Neural progenitor cell (in vitro differentiated cells): ENCODE measurements at regions not wholly inside any gene's neighbourhood (a gene's known extent, or its start where the extent isn't known, plus 50 kb on each side); places are given as distances from the start of the nearest gene placed in this dataset.
"Not testable (repeated sequence)": the region's sequence is repeated elsewhere in the genome, so short reads cannot be mapped to it uniquely, and the experiment has no call there.

ENCODE experiments used
- DNase-seq: peaks from one replicate; pipeline ENCODE4 v3.0.0-alpha.2; 2016; ENCODE audit warnings: low spot score
- H2AFZ ChIP-seq: fragments of 200-600 bp; sonication (generic); replicated peaks from 2 replicates; pipeline ENCODE4 v1.6.1; 2016; ENCODE audit warnings: antibody characterized with exemption
- H3F3A ChIP-seq: fragments of 200-600 bp; sonication (generic); 2 replicates; pipeline ENCODE4 v1.6.1; 2016; ENCODE audit warnings: antibody characterized with exemption, low read depth
- H3K27ac ChIP-seq: fragments of 200-600 bp; sonication (generic); 2 replicates; pipeline ENCODE4 v1.5.1; 2016; ENCODE audit warnings: mild to moderate bottlenecking
- H3K27me3 ChIP-seq: fragments of 200-600 bp; sonication (generic); 2 replicates; pipeline ENCODE4 v1.6.1; 2016; ENCODE audit warnings: mild to moderate bottlenecking, moderate library complexity
- H3K36me3 ChIP-seq: fragments of 200-600 bp; sonication (generic); 2 replicates; pipeline ENCODE4 v1.5.1; 2016
- H3K4me1 ChIP-seq: fragments of 200-600 bp; sonication (generic); 2 replicates; pipeline ENCODE4 v1.6.1; 2016; ENCODE audit warnings: mixed run types
- H3K4me2 ChIP-seq: fragments of 200-600 bp; sonication (generic); 2 replicates; pipeline ENCODE4 v1.6.1; 2016
- H3K4me3 ChIP-seq: fragments of 200-600 bp; sonication (generic); 2 replicates; pipeline ENCODE4 v1.5.1; 2016
- H3K79me2 ChIP-seq: fragments of 200-600 bp; sonication (generic); 2 replicates; pipeline ENCODE4 v1.6.1; 2016; ENCODE audit warnings: low read depth
- H3K9ac ChIP-seq: fragments of 200-600 bp; sonication (generic); 2 replicates; pipeline ENCODE4 v1.6.1; 2016
- H3K9me3 ChIP-seq: fragments of 200-600 bp; sonication (generic); 2 replicates; pipeline ENCODE4 v1.5.1; 2016; ENCODE audit warnings: low read depth
- H4K20me1 ChIP-seq: fragments of 200-600 bp; sonication (generic); 2 replicates; pipeline ENCODE4 v1.6.1; 2016; ENCODE audit warnings: low read depth
- H3K27ac Mint-ChIP-seq: 3 replicates; pipeline ENCODE4 v1.8.0; 2021; ENCODE audit warnings: mixed read lengths
- H3K27me3 Mint-ChIP-seq: 2 replicates; pipeline ENCODE4 v1.8.0; 2022; ENCODE audit warnings: low read depth, mild to moderate bottlenecking, inconsistent platforms, moderate library complexity, mixed read lengths; ENCODE audit not compliant: insufficient read depth
- H3K36me3 Mint-ChIP-seq: 3 replicates; pipeline ENCODE4 v1.8.0; 2021; ENCODE audit warnings: mixed read lengths
- H3K4me1 Mint-ChIP-seq: 3 replicates; pipeline ENCODE4 v1.8.0; 2021; ENCODE audit warnings: mixed read lengths
- H3K4me3 Mint-ChIP-seq: 3 replicates; pipeline ENCODE4 v1.8.0; 2021; ENCODE audit warnings: mild to moderate bottlenecking, moderate library complexity, mixed read lengths
- H3K9me3 Mint-ChIP-seq: 3 replicates; pipeline ENCODE4 v1.8.0; 2020; ENCODE audit warnings: mixed read lengths
- EZH2 ChIP-seq: fragments of 200-600 bp; sonication (generic); IDR thresholded peaks from 2 replicates; pipeline ENCODE4 v1.6.1; 2017; ENCODE audit warnings: antibody characterized with exemption, mild to moderate bottlenecking, moderate library complexity
- EZH2phosphoT487 ChIP-seq: fragments of 200-600 bp; sonication (generic); IDR thresholded peaks from 2 replicates; pipeline ENCODE4 v1.6.1; 2017; ENCODE audit warnings: antibody characterized with exemption
- TF ChIP-seq, protein P1 (sequence below): fragments of 200-600 bp; sonication (generic); IDR thresholded peaks from 2 replicates; pipeline ENCODE4 v1.5.1; 2017; ENCODE audit warnings: antibody characterized with exemption, mild to moderate bottlenecking

DNA sequence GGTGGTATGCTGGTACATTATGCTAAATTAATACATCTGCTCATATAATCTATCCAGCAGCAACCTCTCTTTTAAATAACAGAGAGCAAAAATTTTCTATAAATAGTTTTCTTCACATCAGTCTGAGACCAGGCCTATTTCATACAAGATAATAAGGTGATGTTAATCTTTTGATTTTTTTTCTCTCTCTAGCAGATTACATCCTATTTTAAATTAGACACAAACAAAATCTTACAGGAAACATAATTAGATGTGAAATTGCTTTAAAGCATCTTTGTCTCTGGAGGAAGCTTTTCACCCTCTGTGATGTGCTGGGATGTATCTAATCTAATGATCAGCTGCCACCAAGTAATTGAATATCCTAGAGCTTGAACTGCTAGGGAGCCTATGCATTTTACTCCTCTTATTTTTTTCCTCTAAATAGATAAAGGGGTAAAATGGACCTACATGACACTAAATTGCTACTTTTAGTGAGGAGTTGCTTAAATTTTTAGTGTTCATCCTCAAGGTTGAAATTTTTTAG lies 165.5 kb downstream of the MANEA start:
- no peak overlapping the region for H3K4me3 ChIP-seq
- H3F3A ChIP-seq, result no peaks in the 10 kb centered on the region
- H3K9me3 ChIP-seq, result no peaks in the 10 kb centered on the region
- no peaks in the 10 kb centered on the region for H3K9me3 Mint-ChIP-seq
- H3K27ac ChIP-seq, result no peak overlapping the region
- no peak overlapping the region for H3K4me2 ChIP-seq
- H3K4me1 ChIP-seq, result no peaks in the 10 kb centered on the region
- no peak for DNase-seq
- no peak overlapping the region for H3K4me3 Mint-ChIP-seq
- H3K4me1 Mint-ChIP-seq, result no peaks in the 10 kb centered on the region
- H3K79me2 ChIP-seq, result no peaks in the 10 kb centered on the region
- H3K36me3 ChIP-seq, result no peaks in the 10 kb centered on the region
- no peaks in the 10 kb centered on the region for H3K27me3 ChIP-seq
- no peak overlapping the region for H3K27ac Mint-ChIP-seq
- H3K27me3 Mint-ChIP-seq, result no peaks in the 10 kb centered on the region
- H3K36me3 Mint-ChIP-seq, result no peaks in the 10 kb centered on the region
- H2AFZ ChIP-seq, result no peak overlapping the region
- TF ChIP-seq EZH2, result no peak
- TF ChIP-seq, protein P1, sequence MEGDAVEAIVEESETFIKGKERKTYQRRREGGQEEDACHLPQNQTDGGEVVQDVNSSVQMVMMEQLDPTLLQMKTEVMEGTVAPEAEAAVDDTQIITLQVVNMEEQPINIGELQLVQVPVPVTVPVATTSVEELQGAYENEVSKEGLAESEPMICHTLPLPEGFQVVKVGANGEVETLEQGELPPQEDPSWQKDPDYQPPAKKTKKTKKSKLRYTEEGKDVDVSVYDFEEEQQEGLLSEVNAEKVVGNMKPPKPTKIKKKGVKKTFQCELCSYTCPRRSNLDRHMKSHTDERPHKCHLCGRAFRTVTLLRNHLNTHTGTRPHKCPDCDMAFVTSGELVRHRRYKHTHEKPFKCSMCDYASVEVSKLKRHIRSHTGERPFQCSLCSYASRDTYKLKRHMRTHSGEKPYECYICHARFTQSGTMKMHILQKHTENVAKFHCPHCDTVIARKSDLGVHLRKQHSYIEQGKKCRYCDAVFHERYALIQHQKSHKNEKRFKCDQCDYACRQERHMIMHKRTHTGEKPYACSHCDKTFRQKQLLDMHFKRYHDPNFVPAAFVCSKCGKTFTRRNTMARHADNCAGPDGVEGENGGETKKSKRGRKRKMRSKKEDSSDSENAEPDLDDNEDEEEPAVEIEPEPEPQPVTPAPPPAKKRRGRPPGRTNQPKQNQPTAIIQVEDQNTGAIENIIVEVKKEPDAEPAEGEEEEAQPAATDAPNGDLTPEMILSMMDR, result no peak
- TF ChIP-seq EZH2phosphoT487, result no peak
- H4K20me1 ChIP-seq, result no peaks in the 10 kb centered on the region
- H3K9ac ChIP-seq, result no peak overlapping the region

DNA sequence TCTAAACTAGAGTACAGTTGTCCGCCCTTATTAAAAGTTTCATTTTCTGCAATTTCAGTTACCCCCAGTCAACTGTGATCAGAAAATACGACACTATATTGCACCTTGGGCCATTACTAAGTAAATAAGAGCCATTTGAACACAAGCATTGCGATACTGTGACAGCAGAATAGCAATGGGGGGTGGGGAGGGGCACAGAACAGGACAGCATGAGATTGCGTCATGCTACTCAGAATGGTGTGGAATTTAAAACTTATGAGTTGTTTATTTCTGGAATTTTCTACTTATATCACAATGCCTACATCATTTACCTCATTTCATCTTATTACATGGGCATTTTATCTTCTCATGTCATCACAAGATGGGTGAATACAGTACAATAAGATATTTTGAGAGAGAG lies 166.3 kb downstream of the MANEA start:
- no peaks in the 10 kb centered on the region for H3K36me3 ChIP-seq
- H3K27me3 ChIP-seq, result no peaks in the 10 kb centered on the region
- Mint-ChIP-seq H3K9me3 (no peaks in the 10 kb centered on the region), H3K36me3 (no peaks in the 10 kb centered on the region), H3K27me3 (no peaks in the 10 kb centered on the region), H3K4me1 (no peaks in the 10 kb centered on the region), H3K4me3 (no peak overlapping the region), H3K27ac (no peak overlapping the region)
- H3K9me3 ChIP-seq, result no peaks in the 10 kb centered on the region
- no peak for DNase-seq
- H3K9ac ChIP-seq, result no peak overlapping the region
- no peaks in the 10 kb centered on the region for H3F3A ChIP-seq
- no peak overlapping the region for H3K4me2 ChIP-seq
- H3K27ac ChIP-seq, result no peak overlapping the region
- H3K4me1 ChIP-seq, result no peaks in the 10 kb centered on the region
- no peaks in the 10 kb centered on the region for H4K20me1 ChIP-seq
- TF ChIP-seq EZH2, result no peak
- no peak for TF ChIP-seq EZH2phosphoT487
- TF ChIP-seq, protein P1, result no peak
- H3K4me3 ChIP-seq, result no peak overlapping the region
- H3K79me2 ChIP-seq, result no peaks in the 10 kb centered on the region
- H2AFZ ChIP-seq, result no peak overlapping the region

DNA sequence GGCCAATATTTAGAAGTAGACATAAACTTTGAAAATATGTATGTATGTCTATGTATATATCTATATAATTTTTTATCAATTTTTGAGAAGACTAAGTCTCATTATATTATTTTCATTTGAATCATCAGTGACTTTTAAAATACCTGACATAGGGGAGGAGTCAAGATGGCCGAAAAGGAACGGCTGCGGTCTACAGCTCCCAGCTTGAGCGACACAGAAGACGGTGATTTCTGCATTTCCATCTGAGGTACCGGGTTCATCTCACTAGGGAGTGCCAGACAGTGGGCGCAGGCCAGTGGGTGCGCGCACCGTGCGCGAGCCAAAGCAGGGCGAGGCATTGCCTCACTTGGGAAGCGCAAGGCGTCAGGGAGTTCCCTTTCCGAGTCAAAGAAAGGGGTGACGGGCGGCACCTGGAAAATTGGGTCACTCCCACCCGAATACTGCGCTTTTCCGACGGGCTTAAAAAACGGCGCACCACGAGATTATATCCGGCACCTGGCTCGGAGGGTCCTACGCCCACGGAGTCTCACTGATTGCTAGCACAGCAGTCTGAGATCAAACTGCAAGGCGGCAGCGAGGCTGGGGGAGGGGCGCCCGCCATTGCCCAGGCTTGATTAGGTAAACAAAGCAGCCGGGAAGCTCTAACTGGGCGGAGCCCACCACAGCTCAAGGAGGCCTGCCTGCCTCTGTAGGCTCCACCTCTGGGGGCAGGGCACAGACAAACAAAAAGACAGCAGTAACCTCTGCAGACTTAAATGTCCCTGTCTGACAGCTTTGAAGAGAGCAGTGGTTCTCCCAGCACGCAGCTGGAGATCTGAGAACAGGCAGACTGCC lies 181.1 kb downstream of the MANEA start:
- not testable (repeated sequence) for H3K36me3 ChIP-seq, H3K4me2 ChIP-seq, H3K9ac ChIP-seq, DNase-seq, H3K36me3 Mint-ChIP-seq, H3F3A ChIP-seq, H3K27ac ChIP-seq, H3K4me3 ChIP-seq, H3K79me2 ChIP-seq, H4K20me1 ChIP-seq, H3K27me3 ChIP-seq, H2AFZ ChIP-seq, H3K27me3 Mint-ChIP-seq, H3K4me1 ChIP-seq, H3K9me3 ChIP-seq, H3K27ac Mint-ChIP-seq, H3K4me1 Mint-ChIP-seq, H3K4me3 Mint-ChIP-seq, H3K9me3 Mint-ChIP-seq

DNA sequence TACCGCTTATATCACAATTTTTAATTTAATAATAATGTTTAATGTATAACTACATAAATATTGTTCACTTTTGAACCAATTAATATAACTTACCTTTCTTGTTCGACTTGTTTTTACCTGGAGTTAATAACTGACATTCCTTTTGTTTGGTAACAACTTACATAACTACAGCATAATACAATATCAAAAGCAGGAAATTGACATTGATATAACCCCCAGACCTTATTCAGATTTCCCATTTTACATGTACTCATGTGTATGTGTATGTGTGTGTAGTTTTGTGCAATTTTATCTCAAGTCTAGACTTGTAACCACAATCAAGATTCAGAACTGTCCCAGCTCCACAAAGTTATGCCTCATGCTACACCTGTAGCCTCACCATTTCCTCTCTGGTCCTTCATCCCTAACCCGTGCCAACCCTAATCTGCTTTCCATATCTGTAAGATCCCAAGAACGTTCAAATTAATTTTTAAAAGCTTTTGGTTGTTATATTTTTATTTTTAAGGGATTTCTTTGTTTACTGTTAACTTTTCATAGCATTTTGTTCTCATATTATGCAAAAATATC lies 190.6 kb downstream of the MANEA start:
- Histone ChIP-seq H3K27me3 (no peaks in the 10 kb centered on the region), H3K9me3 (no peaks in the 10 kb centered on the region), H2AFZ (no peak overlapping the region), H3K4me3 (no peak overlapping the region), H3K4me1 (no peaks in the 10 kb centered on the region), H3K4me2 (no peak overlapping the region), H3K79me2 (no peaks in the 10 kb centered on the region), H3K27ac (no peak overlapping the region), H3F3A (no peaks in the 10 kb centered on the region), H3K36me3 (no peaks in the 10 kb centered on the region), H3K9ac (no peak overlapping the region), H4K20me1 (no peaks in the 10 kb centered on the region)
- H3K4me3 Mint-ChIP-seq, result no peak overlapping the region
- no peaks in the 10 kb centered on the region for H3K27me3 Mint-ChIP-seq
- DNase-seq, result no peak
- H3K27ac Mint-ChIP-seq, result no peak overlapping the region
- no peaks in the 10 kb centered on the region for H3K36me3 Mint-ChIP-seq
- no peaks in the 10 kb centered on the region for H3K9me3 Mint-ChIP-seq
- H3K4me1 Mint-ChIP-seq, result no peaks in the 10 kb centered on the region
- no peak for TF ChIP-seq EZH2phosphoT487
- no peak for TF ChIP-seq EZH2
- TF ChIP-seq, protein P1, result no peak
